Stimulated activated CD8-positive, alpha-beta memory T cell treated with anti-CD3 and anti-CD28 coated beads, Interleukin-12 subunit alpha, Interleukin-12 subunit beta, amount 100 ng/mL, for 1 hour (primary cell): ENCODE measurements at regions not wholly inside any gene's neighbourhood (a gene's known extent, or its start where the extent isn't known, plus 50 kb on each side); places are given as distances from the start of the nearest gene placed in this dataset.
"Not testable (repeated sequence)": the region's sequence is repeated elsewhere in the genome, so short reads cannot be mapped to it uniquely, and the experiment has no call there.

Source experiments
- DNase-seq: peaks from one replicate; pipeline ENCODE4 v3.0.0-alpha.2; 2020; ENCODE audit warnings: low read depth

GRCh38 chr6:164826831-164827468 is 482.5 kb downstream of the C6orf118 start:
- DNase-seq: no peak

- no peak for DNase-seq
These were observed 484.0 kb downstream of the C6orf118 start for GRCh38 chr6:164825386-164825785.

DNA sequence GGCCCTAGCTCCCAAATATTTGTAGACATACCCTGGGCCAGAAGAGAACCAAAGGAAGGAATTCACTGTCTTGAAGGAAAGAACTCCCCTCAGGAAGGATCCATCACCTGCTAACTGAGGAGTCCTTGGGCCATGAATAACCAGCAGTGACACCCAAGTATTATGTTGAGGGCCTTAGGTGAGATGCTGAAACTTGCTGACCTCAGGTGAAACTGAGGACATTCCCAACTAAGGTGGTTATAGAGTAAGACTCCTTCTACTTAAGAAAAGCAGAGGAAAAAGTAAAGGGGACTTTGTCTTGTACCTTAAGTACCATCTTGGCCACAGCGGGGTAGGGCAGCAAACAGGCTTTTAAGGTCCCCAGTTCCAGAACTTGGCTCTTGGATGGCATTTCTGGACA is 491.7 kb downstream of the C6orf118 start:
- DNase-seq: no peak

GRCh38 chr6:164812706-164813105 is 496.7 kb downstream of the C6orf118 start:
- DNase-seq: no peak

DNA sequence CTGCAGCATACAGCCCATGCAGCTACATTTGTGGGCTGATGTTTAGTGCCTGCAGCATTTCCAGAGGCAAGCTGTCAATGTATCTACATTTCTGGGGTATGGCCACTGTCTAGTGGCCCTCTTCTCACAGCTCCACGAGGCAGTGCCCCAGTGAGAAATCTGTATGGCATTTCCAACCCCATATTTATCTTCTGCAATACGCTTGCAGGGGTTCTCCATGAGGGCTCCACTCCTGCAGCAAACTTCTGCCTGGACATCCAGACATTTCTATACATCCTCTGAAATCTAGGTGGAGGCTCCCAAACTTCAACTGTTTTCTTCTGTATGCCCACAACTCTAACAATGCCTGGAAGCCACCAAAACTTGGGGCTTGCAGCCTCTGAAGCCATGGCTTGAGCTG is 502.3 kb downstream of the C6orf118 start:
- no peak for DNase-seq

DNA sequence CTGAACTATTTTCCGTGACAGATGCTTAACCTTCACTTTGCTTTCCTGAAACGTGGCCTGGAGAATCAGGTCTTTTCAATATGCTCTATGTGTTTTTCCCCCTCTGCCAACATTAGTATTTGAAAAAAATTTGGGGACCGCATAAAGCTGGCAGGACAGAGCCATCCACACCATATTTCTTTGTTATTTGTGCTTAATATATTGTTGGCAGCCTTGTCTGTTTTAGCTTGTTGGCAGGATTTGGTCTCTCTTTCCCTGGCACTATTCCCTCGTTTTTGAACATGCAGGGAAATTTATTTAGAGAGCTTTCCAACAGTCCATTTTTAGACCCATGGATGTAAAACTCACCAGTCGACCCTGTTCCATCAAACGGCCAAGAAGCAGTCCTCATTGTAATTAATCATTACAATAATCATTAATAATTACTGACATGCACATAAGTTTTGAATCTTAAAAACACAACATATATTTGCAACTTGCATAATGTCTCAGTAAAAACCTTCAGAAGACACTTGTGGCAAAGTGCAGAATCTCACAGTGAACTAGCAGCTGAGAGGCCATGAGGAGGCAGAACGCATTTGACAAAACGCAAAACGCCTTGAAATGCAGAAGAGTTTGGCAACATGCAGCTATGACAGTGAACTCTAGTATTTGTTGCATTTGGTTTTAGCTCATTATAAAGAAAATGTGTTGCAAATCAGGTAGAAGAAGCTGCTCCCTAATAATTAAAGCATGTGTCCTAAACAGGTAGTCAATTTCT is 514.2 kb downstream of the C6orf118 start:
- DNase-seq: no peak

DNA sequence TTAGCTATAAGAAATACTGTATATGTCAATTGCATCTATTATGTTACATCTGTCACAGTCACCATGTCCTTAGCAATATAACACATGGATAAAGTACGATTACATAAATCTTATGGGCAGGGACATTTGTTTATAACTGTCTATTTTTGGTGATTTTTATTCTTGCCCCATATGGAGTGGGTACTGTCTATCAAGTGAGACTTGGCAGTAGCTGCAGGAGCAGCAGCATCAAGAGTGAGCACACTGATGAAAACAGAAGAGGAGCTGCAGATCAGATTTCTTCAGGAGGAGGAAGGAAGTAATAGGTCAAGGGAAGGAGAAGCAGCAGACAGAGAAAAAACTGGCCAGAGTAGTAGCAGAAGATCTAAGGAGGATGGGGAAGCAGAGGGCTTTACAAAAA is 516.7 kb downstream of the C6orf118 start:
- no peak for DNase-seq

- DNase-seq: no peak
These were observed 517.9 kb downstream of the C6orf118 start for GRCh38 chr6:164791498-164791897.

DNA sequence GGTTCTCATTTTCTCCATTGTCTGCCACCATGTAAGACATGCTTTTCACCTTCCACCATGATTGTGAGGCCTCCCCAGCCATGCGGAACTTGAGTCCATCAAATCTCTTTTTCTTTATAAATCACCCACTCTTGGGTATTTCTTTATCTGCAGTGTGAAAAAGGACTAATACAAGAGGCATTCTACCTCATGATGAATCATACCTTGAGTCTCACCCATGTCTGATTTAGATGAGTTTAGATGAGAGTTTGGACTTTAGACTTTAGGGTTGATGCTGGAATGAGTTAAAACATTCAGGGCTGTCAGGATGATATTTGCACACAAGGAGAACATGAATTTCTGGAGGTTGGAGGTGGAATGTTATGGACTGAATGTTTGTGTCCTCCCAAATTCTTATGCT is 545.6 kb downstream of the C6orf118 start:
- no peak for DNase-seq

GRCh38 chr6:164757451-164757850 is 552.0 kb downstream of the C6orf118 start:
- no peak for DNase-seq

- no peak for DNase-seq
These were observed 552.7 kb downstream of the C6orf118 start for GRCh38 chr6:164756723-164757122.

DNA sequence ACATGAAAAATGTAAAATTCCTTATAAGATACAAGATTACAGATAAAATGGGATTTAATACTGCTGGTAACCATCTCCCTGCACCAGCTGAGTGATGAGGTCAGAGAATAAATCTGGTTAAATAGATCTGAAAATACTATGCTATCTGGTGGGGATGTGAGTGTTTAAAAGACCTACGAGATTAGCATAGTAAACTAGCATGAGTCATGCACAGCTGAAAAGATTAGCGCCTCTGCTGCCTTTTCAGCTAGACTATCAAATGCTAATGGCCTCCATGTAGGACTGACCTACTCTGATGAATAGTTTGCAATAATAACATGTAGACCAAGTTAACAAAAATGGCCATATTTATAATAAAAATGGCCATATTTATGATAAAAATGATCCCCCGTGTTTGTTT is 553.3 kb downstream of the C6orf118 start:
- DNase-seq: no peak

GRCh38 chr6:164753517-164753916 is 555.9 kb downstream of the C6orf118 start:
- no peak for DNase-seq

GRCh38 chr6:164751395-164751794 is 558.0 kb downstream of the C6orf118 start:
- no peak for DNase-seq

DNA sequence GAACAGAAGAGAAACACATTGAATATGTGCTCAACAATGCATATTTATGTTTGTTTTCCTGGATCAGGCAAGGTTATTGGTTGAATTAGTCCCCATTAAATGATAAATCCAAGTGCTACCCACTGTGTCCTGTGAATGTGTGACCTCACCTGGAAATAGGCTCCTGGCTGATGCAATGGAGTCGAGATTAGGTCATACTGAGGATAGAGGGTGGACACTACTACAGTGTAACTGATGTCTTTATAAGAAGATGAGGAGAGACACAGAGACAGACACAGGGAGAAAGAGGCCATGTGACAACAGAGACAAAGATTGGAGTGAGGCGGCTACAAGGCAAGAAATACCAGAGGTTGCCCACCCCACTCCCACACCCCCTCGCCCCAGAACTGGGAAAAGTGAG is 559.3 kb downstream of the C6orf118 start:
- no peak for DNase-seq

- no peak for DNase-seq
These were observed 560.0 kb downstream of the C6orf118 start for GRCh38 chr6:164749221-164750064.

DNA sequence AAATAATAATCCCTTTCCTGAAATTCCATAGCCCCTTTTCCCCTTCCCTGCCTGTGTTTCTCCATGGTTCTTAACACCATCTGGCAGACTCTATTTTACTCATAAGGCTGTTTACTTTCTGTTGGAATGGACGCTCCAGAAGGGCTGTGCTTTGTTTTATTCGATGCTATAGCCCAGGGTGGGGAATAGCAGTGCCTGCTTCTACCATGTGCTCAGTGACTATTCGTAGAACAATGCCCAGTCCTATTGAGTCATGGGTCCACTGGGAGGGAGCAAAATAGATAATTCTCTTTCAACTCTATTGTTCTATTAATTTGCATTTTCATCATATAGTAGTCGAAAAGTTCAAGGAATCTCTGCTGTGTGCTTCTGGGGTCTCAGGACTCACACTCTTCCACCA is 565.1 kb downstream of the C6orf118 start:
- no peak for DNase-seq

- no peak for DNase-seq
These were observed 567.4 kb downstream of the C6orf118 start for GRCh38 chr6:164741938-164742451.

DNA sequence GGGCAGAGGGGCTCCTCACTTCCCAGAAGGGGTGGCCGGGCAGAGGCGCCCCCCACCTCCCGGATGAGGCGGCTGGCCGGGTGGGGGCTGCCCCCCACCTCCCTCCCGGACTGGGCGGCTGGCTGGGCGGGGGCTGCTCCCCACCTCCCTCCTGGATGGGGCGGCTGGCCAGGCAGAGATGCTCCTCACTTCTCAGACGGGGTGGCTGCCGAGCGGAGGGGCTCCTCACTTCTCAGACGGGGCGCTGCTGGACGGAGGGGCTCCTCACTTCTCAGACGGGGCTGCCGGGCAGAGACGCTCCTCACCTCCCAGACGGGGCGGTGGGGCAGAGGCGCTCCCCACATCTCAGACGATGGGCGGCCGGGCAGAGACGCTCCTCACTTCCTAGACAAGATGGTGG is 573.3 kb downstream of the C6orf118 start:
- not testable (repeated sequence) for DNase-seq

DNA sequence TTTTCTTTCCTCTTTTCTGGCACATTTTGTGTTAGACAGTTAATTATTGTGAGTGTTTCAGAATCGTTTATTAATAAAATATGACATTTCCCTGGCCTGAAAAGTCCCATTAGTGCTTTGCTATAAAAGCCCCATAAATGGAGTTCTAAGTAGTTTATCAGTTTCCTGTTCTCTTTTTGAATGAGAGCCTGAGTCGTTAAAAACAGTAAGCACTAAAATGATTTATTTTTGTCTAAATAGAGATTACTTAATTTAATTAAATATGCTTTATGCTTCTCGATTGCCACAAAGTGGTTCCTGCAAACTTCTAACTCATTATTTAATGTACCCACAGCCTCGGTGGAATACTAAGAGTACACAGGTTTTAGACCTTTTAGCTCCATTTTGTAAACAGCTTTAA is 577.9 kb downstream of the C6orf118 start:
- DNase-seq: no peak

DNA sequence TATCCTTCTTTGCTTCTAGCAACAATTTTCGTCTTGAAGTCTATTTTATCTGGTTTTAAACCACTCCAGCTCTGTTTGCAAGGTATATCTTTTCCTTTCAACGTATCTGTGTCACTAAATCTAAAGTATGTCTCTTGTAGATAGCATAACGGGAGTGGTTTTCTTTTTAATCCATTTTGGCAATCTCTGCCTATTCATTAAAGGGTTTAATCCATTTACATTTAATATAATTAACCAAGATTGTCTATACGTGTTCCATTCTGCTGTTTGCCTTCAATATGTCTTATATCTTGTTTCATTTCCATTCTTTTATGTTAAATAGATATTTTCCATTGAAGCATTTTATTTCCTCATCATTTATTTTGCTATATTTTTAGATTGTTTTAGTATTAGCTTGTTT is 587.9 kb downstream of the C6orf118 start:
- no peak for DNase-seq

DNA sequence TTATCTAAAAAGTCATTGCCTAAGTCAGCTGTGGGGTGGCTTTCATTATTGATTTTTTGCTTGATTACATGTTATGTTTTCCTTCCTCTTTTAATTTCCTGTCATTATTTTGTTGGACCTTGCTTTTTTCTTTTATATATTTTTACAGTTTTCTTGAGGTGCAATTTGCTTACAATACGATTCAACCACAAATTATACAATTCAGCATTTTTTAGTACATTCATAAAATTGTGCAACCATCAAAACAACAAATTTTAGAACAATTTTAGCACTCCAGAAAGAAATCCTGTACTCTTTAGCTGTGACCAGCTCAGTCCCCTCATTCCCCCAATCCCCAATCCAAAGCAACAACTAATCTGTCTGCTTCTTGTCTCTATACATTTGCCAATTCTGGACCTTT is 608.9 kb downstream of the C6orf118 start:
- no peak for DNase-seq

- DNase-seq: no peak
These were observed 613.5 kb downstream of the C6orf118 start for GRCh38 chr6:164695896-164696295.
